Activated naive CD4-positive, alpha-beta T cell treated with Interleukin-2 at 50 U/mL for 16 hours (primary cell): ENCODE measurements at regions not wholly inside any gene's neighbourhood (a gene's known extent, or its start where the extent isn't known, plus 50 kb on each side); places are given as distances from the start of the nearest gene placed in this dataset.

Experiments used
- DNase-seq: peaks from one replicate; pipeline ENCODE4 v3.0.0-alpha.2; 2020

GRCh38 chr5:106974272-106974671 lies 696.5 kb downstream of the EFNA5 start:
- no peak for DNase-seq

GRCh38 chr5:106966686-106967315 lies 703.9 kb downstream of the EFNA5 start:
- no peak for DNase-seq

- DNase-seq: no peak
Measured at GRCh38 chr5:106964132-106964531, 706.6 kb downstream of the EFNA5 start.

GRCh38 chr5:106963630-106964029 lies 707.1 kb downstream of the EFNA5 start:
- DNase-seq: no peak

DNA sequence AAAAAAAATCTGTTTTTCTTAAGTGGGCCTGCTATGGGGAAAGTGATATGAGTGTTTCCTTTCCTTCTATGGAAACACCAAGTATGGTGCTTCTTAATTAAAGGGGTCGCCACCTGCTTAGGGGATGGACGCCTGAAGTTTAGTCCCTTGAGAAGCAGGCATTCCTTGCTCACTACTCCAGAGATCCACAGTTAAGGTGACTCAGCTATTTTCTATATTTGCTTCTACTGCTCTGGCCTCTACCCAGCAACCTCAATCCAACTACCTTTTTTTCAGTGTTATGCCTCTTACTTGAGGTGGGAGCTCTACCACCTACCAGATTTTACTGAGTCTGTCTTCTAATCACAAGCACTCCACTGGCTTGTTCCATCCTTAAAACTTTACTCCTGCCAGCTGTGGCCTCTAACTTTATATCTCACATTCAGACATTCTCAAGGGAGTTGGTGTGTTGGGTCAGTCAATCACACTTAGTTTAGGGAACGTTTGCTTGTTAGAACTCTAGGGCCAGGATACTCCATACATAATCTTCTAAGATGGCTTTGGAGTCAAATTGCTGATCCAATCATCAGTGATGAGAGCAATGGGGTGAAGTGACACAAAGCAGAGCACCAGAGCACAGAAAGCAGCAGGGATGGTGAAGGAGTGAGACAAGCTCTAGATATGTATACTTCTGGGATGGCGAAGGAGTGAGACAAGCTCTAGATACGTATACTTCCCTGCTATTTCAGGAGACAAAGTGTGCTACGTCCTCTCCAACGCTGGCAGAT lies 708.1 kb downstream of the EFNA5 start:
- no peak for DNase-seq

GRCh38 chr5:106959387-106959786 lies 711.4 kb downstream of the EFNA5 start:
- DNase-seq: no peak

DNA sequence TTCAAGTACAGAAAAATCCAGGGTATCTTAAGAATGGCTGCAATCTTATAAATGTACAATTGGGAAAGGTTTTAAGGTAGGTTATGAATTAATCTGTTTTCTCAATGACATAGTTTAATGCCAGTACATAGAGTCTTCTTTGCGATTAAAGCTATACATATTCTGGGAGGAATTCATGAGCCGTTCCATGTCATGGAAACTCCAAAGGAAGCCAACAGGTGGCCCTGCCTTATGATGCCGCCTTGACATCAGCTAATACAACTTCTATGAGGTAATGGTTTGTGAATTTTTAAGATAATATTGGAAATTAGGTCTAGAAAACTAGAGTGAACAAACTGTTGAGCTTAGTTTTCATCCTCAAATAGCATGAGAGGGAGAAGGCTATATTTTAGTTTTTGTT lies 713.4 kb downstream of the EFNA5 start:
- DNase-seq: no peak

DNA sequence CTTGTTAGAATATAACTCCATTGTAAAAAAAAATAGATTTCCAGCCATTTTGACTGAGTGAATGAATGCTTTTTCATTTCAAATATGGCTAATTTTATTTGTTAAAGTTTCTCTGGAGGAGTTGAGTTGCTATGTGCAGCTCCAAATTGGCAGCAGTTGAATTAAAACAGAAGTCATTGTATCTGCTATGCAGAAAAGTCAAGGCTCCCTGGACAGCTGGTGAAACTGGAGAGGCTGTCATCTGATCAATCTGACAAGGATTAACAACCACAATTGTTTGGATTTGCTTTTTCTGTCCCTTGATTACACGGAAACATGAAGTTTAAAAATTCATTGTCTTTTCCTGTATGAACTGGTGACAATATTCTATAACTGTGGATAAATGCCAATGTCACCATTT lies 713.9 kb downstream of the EFNA5 start:
- DNase-seq: no peak

DNA sequence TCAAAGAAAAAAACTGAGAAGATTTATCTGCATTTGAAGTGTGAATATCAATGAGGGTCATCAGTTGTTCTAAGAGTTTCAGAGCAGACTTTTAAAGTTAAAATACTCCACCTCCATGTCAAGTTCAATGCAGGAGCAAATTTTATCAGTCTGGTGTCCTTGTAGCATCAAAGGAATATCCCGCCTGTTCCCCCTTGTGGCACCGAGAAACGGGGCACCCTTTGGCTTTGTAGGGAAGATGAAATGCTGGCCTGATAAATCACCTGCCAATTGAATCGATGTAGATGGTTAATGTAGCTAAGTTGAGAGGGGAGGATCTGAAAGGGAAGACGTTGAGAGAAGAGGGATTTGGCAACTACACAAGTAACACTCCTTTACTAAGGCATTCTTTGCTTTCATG lies 714.5 kb downstream of the EFNA5 start:
- no peak for DNase-seq

GRCh38 chr5:106940986-106941385 lies 729.8 kb downstream of the EFNA5 start:
- no peak for DNase-seq

DNA sequence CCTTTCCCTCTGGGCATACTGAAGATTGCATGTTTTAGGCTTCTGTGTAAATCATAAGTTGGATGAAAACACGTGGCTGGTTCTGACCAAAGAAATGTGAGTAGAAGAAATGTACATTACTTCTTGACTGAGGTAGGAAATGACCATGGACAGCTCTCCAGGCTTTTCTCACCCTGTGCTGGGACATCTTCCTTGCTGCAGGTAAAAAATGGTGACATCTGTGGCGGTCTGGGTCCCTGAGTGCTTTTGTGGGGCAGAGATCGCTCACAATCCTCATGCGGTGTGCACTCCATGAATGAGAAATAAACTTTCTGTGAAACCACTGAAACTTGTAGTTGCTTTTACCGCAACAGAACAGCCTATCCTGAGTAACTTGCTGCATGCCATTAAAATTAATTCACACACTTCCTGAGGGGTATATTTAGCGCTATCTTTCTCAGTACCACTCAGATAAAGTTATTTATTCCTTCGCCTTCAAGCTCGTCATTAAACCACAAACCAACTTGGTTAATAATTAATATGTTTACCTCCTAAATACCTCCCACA lies 730.4 kb downstream of the EFNA5 start:
- DNase-seq: no peak

DNA sequence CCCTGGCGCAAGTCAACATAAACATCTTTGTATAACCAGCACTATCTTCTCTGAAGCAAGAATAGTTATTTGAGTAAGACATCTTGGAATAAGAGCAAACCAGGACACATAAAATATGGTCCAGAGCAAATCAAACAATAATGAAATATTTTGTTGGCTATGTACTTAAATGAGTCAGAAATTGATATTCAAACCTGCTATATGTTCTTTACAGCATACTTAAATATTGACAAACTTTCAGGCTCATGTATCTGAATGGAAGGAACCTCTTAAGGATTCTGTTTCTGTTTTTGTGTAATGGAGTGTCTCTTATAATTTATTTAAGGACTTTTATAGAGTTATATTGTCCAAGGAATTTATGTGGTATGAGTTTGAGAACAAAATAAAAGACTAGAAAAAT lies 747.3 kb downstream of the EFNA5 start:
- DNase-seq: no peak

DNA sequence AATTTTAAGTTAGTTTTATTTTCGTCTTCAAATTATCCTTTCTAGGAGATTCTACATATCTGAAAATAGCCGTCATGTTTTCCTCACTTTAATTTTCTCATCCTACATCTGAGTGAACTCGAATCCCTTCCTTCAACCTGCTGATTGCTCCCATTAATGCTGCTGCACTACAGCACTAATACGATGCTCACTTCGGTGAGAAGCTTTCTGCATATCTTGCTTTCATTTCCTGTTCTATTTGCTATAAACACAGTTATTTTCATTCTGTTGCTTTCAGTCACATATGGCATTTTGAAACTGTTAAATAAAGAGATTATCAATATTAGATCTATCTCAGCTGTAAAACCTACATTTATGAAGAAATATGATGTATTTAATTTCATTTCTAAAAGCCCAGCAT lies 749.2 kb downstream of the EFNA5 start:
- no peak for DNase-seq

DNA sequence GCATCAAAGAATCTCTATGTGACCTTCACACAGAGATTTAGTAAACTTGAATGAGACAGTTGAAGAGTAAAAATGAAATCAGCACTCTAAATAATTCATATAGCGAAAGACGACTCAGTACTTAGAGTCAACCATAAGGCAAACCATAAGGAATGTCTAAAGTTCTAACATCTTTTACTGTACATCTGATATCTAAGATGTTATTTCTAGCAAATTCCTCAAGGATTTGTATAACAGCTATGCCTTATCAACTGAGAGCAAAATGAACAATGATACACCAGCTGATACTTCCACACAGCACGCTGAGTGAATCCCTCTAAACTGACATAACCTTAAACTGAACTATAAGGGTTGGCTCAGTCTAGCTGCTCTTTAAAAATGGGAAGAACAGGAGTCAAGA lies 760.3 kb downstream of the EFNA5 start:
- no peak for DNase-seq

DNA sequence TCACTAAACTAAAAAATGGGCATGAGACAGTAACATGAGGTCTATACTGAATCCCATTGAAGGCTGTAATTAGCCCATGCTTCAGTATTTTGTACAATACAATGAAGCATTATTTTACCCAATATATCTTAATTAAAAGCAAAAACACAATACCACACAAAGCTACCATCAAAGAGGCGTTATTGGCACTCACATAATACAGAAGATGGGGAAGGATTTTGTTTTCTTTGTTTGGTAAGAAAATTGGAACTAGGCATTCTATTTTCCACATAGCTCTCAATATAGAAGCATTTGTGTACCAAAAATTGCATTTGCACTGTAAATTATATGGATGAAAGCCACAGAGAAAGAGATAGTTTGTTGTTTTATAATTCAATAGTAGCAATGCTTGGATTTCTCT lies 761.0 kb downstream of the EFNA5 start:
- no peak for DNase-seq

GRCh38 chr5:106907979-106908378 lies 762.8 kb downstream of the EFNA5 start:
- DNase-seq: no peak

DNA sequence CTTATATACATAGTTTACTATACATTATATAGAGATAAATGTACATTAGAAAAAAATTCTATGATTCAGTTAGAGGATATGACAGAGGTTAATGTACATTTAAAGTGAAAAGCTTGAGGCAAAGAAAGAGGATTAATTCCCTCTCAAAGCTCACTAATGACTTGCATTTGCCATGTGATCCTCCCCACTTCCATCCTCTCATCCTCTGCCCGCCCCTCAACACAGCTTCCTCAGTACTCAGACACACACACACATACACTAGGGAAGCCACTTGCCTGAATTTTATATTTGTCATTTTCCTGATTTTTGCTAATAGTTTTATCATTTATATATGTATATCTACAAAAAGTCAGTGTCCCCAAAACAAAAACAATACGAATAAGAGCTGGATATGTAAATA lies 764.5 kb downstream of the EFNA5 start:
- no peak for DNase-seq

DNA sequence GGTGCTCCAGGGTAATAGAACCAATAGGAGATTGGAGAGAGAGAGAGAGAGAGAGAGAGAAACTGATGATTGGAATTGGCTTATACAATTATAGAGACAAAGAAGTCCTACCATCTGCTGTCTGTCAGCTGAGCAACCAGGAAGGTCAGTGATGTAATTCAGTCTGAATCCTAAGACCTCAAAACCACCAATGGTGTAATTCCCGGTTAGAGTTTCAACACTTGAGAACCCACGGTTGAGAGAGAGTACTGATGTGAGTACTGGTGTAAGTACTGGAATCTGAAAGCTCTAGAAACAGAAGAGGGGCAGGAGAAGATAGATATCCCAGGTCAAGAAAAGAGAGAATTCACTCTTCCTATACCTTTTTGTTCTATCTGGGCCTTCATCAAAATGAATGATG lies 775.8 kb downstream of the EFNA5 start:
- DNase-seq: no peak

- no peak for DNase-seq
Measured at GRCh38 chr5:106882035-106882434, 788.7 kb downstream of the EFNA5 start.

DNA sequence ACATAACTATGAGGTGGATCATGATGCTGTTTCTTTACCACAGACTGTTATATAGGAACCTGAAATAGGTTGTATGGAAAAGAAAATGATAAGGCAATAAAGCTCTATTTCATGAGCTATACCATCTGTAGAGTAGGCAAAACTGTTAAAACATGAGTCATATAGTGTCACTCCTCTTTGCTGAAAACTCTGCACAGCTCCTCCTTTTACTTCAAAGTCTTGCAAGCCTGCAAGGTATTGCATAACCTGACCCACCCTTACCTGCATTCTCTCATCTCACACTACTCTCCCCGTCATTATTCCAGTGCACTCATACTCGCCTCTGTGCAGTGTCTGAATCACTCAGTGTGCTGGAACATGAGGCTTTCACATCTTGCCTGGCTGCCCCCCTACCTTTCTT lies 790.1 kb downstream of the EFNA5 start:
- DNase-seq: no peak

DNA sequence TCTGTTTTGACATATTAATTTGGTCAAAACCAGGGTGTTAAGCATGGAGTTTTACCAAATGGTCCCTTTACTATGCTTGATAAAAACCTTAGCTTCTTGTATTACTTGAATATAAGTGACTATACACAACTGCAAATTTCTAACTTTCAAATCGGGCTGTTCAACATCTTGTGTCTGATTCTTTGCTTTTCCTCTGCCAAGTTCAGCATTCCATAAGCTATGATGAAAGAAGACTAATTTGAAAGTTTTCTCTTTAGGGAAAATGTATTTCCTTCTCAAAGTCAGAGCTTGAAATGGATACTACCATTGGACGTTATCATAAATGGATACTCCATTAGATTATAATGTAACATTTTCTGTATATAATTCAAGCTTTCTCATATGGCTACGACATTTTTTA lies 792.9 kb downstream of the EFNA5 start:
- no peak for DNase-seq

GRCh38 chr5:106876665-106877194 lies 794.0 kb downstream of the EFNA5 start:
- DNase-seq: no peak

DNA sequence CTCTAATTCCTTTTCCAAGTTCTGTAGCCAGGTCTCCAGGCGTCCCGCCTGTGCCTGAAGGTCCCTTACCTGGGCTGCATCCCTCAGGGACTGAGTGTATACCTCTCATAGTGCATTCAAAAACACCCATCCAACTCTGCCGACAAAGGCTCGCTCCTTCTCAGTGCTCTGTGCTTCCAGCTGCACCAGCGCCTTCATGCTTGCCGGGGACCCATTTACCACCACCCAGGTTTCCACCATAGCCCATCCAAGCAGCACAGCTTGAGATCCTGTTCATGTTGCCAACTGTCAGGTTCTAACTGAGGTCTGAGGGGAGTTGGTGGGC lies 794.5 kb downstream of the EFNA5 start:
- DNase-seq: no peak

GRCh38 chr5:106875591-106876297 lies 795.0 kb downstream of the EFNA5 start:
- DNase-seq: no peak
